ENCODE measurements at regions not wholly inside any gene's neighbourhood (a gene's known extent, or its start where the extent isn't known, plus 50 kb on each side); places are given as distances from the start of the nearest gene placed in this dataset.

DNA sequence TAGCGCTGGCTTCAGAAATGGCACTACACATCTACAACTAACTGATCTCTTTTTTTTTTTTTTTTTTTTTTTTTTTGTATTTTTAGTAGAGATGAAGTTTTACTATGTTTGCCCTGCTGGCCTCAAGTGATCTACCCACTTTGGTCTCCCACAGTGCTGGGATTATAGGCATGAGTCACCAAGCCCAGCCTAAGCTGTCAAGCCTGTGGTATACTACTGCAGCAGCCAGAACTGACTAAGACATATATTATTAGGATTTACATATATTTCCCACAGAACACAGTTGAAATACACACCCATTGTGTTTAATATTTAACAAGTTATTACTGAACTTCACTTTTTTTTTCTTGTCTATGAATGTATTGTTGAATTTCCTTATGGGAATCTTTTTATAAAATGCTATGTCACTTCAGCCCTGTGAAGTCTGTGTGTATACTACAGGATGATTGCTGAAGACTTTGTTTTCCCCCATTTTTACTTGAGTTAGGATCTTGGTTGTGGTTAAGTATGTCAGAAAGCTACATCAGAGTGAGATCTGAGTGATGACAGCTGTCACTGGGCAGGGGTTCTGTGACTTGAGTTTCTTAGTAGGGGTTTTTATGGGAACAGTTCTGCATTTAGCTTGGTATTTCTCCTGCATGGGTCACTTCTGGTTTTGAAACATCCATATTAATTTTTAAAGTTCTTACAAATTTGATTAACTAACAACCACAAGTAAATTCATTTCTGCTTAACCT lies 481.5 kb downstream of the CDY2B start:
- Histone ChIP-seq H3K9me3 (no peaks in the 10 kb centered on the region), H3K36me3 (no peaks in the 10 kb centered on the region), H3K4me3 (no peak overlapping the region), H3K4me1 (no peaks in the 10 kb centered on the region), H3K27ac (no peak overlapping the region), H3K27me3 (ENCODE audit: low read depth) (no peaks in the 10 kb centered on the region)
- no peak for ATAC-seq
- intact Hi-C loops (cut with DNase I), result no loop called here
- DNase-seq, result no peak
- TF ChIP-seq, protein P1, sequence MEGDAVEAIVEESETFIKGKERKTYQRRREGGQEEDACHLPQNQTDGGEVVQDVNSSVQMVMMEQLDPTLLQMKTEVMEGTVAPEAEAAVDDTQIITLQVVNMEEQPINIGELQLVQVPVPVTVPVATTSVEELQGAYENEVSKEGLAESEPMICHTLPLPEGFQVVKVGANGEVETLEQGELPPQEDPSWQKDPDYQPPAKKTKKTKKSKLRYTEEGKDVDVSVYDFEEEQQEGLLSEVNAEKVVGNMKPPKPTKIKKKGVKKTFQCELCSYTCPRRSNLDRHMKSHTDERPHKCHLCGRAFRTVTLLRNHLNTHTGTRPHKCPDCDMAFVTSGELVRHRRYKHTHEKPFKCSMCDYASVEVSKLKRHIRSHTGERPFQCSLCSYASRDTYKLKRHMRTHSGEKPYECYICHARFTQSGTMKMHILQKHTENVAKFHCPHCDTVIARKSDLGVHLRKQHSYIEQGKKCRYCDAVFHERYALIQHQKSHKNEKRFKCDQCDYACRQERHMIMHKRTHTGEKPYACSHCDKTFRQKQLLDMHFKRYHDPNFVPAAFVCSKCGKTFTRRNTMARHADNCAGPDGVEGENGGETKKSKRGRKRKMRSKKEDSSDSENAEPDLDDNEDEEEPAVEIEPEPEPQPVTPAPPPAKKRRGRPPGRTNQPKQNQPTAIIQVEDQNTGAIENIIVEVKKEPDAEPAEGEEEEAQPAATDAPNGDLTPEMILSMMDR (IDR thresholded peaks at IDR 0.05), result no peak

DNA sequence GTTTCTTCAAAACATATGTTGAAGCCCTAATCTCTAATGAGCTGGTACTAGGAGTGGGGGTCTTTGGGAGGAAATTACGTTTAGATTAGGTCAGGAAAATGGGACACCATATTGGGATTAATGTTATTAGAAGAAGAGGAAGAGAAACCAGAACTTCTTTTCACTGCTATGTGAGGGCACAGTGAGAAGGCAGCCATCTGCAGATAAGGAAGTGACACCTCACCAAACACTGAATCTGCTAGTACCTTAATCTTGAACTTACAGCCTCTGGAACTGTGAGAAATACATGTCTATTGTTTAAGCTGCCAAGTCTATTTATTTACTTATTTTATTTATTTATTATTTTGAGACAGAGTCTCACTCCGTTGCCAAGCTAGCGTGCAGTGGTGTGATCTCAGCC lies 482.4 kb downstream of the CDY2B start:
- ATAC-seq (no peak), DNase-seq (no peak)
- H3K9me3 ChIP-seq, result no peaks in the 10 kb centered on the region
- no peaks in the 10 kb centered on the region for H3K4me1 ChIP-seq
- TF ChIP-seq, protein P1 (IDR thresholded peaks at IDR 0.05), result no peak
- intact Hi-C loops (cut with DNase I), result no loop called here
- no peak overlapping the region for H3K27ac ChIP-seq
- no peak overlapping the region for H3K4me3 ChIP-seq
- no peaks in the 10 kb centered on the region for H3K27me3 ChIP-seq (ENCODE audit: low read depth)
- H3K36me3 ChIP-seq, result no peaks in the 10 kb centered on the region

DNA sequence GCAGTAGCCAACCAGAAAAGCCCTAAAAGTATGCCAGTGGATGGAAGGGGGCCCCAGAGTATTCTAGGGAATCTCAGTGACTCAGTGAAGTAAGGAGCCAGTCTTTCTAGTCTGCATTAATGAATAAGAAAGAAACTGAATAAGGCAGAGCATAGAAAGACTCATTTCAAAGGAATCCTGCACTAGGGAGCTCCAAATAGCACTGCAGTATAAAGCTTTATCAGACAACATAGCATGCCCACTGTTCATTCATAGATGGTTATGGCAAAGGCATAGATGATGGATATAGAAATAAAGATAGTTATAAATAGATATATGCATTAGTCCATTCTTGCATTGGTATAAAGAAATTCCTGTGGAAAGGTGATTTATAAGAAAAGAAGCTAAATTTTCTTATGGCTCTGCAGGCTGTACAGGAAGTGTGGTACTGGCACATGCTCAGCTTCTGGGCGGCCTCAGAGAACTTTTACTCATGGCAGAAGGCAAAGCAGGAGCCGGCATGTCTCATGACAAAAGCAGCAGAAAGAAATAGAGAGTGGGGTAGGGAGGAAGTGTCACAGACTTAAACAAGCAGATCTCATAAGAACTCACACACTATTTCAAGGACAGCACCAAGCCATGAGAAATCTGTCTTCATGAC lies 498.5 kb downstream of the CDY2B start:
- Histone ChIP-seq H3K27ac (no peak overlapping the region), H3K36me3 (no peaks in the 10 kb centered on the region), H3K4me1 (no peaks in the 10 kb centered on the region), H3K27me3 (ENCODE audit: low read depth) (no peaks in the 10 kb centered on the region), H3K9me3 (no peaks in the 10 kb centered on the region), H3K4me3 (no peak overlapping the region)
- TF ChIP-seq, protein P1 (IDR thresholded peaks at IDR 0.05), result no peak
- DNase-seq (no peak), ATAC-seq (no peak)
- intact Hi-C loops (cut with DNase I), result no loop called here

DNA sequence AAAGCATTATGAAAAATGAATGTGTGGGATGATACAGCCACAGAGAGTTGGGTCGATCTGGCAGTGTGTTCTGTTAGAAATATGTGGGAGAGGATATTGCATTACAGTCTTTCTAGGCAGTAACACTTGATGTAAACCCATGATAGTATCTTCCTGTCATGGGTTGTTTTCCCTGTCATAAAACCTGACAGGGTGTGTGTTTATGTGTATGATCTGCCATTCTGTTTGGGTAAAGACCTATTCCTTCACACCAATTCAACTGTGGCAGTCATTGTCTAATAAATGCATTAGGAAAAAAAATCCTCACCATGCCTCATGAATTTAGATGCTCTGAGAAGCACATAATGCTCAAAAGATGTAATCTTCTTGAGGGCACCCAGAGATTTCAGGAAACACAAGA lies 501.7 kb downstream of the CDY2B start:
- TF ChIP-seq, protein P1 (IDR thresholded peaks at IDR 0.05), result no peak
- intact Hi-C loops (cut with DNase I), result no loop called here
- H3K9me3 ChIP-seq, result no peaks in the 10 kb centered on the region
- H3K36me3 ChIP-seq, result no peaks in the 10 kb centered on the region
- no peak overlapping the region for H3K27ac ChIP-seq
- ATAC-seq (no peak), DNase-seq (no peak)
- no peak overlapping the region for H3K4me3 ChIP-seq
- H3K27me3 ChIP-seq (ENCODE audit: low read depth), result no peaks in the 10 kb centered on the region
- H3K4me1 ChIP-seq, result no peaks in the 10 kb centered on the region

DNA sequence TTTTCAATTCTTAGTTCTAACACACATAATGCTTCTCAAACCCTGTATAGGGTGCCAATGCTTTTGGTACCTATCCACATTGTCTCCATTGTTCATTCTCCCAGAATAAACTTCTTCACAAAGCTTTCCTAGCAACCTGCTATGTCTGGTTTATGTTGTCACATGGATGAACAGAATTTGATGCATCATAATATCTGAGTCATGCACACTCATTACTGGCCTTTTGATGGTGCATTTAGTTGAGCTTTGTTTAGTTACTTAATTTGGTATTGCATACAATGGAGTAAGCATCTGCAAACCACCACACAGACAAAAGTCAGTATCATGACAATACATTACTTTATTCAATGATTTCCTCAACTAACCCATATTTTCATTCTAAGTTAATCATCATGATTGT lies 511.6 kb downstream of the CDY2B start:
- intact Hi-C loops (cut with DNase I), result no loop called here
- H3K27ac ChIP-seq, result no peak overlapping the region
- H3K4me1 ChIP-seq, result no peaks in the 10 kb centered on the region
- TF ChIP-seq, protein P1 (IDR thresholded peaks at IDR 0.05), result no peak
- no peak for DNase-seq
- H3K4me3 ChIP-seq, result no peak overlapping the region
- H3K36me3 ChIP-seq, result no peaks in the 10 kb centered on the region
- H3K9me3 ChIP-seq, result no peaks in the 10 kb centered on the region
- ATAC-seq, result no peak
- H3K27me3 ChIP-seq (ENCODE audit: low read depth), result no peaks in the 10 kb centered on the region
